HG02588 (cell line): ENCODE measurements at regions not wholly inside any gene's neighbourhood (a gene's known extent, or its start where the extent isn't known, plus 50 kb on each side); places are given as distances from the start of the nearest gene placed in this dataset.
"Not testable (repeated sequence)": the region's sequence is repeated elsewhere in the genome, so short reads cannot be mapped to it uniquely, and the experiment has no call there.

Experiments used
- ATAC-seq: cut with Tn5 transposase; IDR thresholded peaks from one replicate; pipeline ENCODE4 v1.9.1; 2021; ENCODE audit warnings: mild to moderate bottlenecking, moderate library complexity; ENCODE audit not compliant: unreplicated experiment

DNA sequence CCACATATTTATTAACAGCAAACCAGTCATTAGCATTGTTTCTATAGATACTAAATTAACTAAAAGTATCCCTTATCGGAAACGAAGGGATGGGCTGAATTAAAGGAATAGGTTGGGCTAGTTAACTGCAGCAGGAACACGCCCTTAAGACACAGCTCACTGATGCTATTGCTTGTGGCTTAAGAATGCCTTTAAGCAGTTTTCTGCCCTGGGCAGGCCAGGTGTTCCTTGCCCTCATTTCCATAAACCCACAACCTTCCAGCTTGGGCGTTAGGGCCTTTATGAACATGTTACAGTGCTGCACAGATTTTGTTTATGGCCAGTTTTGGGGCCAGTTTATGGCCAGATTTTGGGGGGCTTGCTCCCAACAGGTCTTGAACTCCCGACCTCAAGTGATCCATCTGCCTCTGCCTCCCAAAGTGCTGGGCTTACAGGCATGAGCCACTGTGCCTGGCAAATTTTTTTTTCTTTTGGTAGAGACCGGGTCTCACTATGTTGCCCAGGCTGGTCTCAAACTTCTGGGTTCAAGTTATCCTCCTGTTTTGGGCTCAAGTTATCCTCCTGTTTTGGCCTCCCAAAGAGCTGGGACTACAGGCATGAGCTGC lies 90.1 kb upstream of the GRIN2A start:
- ATAC-seq: not testable (repeated sequence)

DNA sequence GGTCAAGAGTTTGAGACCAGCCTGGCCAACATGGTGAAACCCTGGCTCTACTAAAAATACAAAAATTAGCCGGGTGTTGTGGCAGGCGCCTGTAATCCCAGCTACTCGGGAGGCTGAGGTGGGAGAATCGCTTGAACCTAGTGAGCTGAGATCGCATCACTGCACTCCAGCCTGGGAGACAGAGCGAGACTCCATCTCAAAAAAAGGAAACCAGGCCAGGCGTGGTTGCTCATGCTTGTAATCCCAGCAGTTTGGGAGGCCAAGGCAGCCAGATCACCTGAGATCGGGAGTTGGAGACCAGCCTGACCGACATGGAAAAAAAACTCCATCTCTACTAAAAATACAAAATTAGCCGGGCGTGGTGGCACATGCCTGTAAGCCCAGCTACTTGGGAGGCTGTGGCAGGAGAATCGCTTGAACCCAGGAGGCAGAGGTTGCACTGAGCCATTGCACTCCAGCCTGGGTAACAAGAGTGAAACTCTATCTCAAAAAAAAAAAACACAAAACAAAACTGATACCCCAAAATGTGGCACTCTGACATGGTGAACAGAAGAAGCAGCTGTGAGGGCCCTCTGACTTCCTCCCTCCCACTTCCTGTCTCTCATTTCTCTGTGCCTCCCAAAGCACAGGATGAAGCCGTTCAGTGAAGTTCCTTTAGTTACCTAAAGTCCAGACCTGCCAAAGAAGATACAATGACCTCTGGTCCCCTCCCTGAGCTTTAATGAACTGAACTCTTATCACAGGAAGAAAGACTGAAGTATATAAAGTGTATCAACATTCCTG lies 93.2 kb upstream of the GRIN2A start:
- ATAC-seq: peak; percentile 76

GRCh38 chr16:10277597-10277996 lies 95.4 kb upstream of the GRIN2A start:
- ATAC-seq: no peak

DNA sequence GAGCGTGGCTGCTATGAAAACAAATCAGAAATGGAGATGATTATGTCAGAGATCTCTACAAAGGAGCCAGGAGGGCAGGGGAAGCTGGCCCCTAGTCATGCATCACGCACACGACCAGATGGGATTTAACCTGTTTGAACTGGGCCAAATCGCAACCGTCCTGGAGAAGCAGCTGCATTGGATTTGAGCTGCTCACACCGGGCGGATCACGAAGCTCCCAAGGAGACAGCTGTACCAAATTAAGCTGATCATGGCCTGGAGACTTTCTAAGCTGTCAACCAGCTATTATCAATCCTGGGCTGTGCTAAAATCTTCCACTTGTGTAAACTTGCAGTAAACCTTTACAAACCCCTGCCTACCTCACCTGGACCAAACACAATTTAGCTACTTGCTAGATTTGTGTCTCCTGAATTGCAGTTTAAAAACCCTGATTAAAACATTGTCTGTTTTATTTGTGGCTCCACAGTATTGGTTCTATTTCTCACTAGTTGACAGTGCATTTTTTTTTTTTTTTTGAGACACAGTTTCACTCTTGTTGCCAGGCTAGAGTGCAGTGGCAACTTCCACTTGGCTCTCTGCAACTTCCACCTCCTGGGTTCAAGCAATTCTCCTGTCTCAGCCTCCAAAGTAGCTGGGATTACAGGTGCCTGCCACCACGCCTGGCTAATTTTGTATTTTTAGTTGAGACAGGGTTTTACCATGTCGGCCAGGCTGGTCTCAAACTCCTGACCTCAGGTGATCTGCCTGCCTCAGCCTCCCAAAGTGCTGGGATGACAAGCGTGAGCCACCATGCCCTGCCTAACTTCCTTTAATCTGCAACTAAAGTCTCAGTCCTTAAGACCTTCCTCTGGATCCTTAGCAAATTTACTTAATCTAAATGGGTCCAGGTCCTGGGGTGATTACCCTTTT lies 98.3 kb upstream of the GRIN2A start:
- no peak for ATAC-seq

- ATAC-seq: no peak
Measured at GRCh38 chr16:10282367-10282766, 100.1 kb upstream of the GRIN2A start.

DNA sequence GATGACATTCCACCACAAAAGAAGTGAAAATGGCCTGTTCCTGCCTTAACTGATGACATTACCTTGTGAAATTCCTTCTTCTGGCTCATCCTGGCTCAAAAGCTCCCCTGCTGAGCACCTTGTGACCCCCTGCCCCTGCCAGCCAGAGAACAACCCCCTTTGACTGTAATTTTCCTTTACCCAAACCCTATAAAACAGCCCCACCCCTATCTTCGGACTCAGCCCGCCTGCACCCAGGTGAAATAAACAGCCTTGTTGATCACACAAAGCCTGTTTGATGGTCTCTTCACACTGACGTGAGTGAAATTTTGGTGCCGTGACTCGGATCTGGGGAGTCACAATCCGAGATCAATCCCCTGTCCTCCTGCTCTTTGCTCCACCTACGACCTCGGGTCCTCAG lies 101.0 kb upstream of the GRIN2A start:
- not testable (repeated sequence) for ATAC-seq

DNA sequence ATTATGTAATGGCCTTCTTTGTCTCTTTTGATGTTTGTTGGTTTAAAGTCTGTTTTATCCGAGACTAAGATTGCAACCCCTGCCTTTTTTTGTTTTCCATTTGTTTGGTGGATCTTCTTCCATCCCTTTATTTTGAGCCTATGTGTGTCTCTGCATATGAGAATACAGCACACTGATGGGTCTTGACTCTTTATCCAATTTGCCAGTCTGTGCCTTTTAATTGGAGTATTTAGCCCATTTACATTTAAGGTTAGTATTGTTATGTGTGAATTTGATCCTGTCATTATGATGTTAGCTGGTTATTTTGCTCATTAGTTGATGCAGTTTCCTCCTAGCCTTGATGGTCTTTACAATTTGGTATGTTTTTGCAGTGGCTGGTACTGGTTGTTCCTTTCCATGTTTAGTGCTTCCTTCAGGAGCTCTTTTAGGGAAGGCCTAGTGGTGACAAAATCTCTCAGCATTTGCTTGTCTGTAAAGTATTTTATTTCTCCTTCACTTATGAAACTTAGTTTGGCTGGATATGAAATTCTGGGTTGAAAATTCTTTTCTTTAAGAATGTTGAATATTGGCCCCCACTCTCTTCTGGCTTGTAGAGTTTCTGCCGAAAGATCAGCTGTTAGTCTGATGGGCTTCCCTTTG lies 95.3 kb upstream of the ATF7IP2 start:
- ATAC-seq: not testable (repeated sequence)

DNA sequence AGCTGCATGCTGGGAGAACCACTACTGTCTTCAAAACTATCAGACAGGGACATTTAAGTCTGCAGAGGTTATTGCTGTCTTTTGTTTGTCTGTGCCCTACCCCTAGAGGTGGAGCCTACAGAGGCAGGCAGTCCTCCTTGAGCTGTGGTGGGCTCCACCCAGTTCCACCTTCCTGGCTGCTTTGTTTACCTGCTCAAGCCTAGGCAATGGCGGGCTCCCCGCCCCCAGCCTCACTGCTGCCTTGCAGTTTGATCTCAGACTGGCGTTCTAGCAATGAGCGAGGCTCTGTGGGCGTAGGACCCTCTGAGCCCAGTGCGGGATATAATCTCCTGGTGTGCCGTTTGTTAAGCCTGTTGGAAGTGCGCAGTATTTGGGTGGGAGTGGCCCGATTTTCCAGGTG lies 93.7 kb upstream of the ATF7IP2 start:
- ATAC-seq: not testable (repeated sequence)

DNA sequence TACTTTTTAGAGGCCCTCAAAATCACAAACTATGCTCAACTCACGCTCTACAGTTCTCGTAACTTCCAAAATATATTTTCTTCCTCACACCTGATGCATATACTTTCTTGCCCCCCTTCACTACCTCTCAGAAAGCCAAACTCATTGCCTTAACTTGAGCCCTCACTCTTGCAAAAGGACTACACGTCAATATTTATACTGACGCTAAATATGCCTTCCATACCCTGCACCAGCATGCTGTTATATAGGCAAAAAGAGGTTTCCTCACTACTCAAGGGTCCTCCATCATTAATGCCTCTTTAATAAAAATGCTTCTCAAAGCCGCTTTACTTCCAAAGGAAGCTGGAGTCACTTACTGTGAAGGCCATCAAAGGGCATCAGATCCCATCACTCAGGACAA lies 92.9 kb upstream of the ATF7IP2 start:
- not testable (repeated sequence) for ATAC-seq

DNA sequence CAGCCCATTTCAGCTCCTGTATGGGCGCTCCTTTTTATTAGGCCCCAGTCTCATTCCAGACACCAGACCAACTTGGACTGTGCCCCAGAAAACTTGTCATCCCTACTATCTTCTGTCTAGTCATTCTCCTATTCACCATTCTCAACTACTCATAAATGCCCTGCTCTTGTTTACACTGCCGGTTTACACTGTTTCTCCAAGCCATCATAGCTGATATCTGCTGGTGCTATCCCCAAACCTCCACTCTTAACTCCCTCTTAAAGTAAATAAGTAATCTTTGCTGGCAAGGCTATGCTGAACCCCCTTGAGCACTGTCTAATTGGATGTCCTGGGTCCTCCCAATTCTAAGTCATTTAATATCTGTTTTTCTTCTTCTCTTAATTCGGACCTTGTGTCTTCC lies 91.7 kb upstream of the ATF7IP2 start:
- ATAC-seq: not testable (repeated sequence)

GRCh38 chr16:10296956-10297340 lies 88.9 kb upstream of the ATF7IP2 start:
- ATAC-seq: peak; percentile 23

DNA sequence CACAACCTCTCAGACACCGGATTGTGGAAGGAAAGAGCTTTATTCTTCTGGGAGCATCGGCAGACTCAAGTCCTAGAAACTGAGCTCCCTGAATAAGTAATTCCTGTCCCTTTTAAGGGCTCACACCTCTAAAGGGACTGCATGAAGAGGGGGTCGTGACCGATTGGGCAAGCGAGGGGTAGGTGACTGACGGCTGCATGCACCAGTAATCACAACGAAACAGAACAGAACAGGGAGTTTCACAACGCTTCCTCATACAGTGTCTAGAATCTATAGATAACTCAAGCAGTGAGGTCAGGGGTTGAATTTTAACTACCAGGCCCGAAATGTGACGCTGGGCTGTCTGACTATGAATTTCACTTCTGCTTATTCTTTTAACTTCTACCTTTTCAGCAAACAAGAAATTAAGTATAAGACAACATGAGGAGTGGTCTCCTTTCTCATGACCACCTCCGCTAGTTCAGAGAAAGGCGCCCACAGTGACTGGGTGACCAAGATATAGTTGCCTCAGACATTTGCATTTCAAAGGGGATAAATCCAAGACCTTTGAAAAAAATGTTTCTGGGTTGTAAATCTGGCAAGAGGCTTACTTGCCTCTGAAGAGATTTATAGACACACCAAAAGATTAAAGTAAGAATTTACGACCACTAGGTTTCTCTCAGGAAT lies 88.4 kb upstream of the ATF7IP2 start:
- peak; percentile 95 for ATAC-seq

- ATAC-seq: no peak
Measured at GRCh38 chr16:10300905-10301304, 85.0 kb upstream of the ATF7IP2 start.

- not testable (repeated sequence) for ATAC-seq
Measured at GRCh38 chr16:10301547-10301946, 84.3 kb upstream of the ATF7IP2 start.

- no peak for ATAC-seq
Measured at GRCh38 chr16:10305912-10306311, 79.9 kb upstream of the ATF7IP2 start.

DNA sequence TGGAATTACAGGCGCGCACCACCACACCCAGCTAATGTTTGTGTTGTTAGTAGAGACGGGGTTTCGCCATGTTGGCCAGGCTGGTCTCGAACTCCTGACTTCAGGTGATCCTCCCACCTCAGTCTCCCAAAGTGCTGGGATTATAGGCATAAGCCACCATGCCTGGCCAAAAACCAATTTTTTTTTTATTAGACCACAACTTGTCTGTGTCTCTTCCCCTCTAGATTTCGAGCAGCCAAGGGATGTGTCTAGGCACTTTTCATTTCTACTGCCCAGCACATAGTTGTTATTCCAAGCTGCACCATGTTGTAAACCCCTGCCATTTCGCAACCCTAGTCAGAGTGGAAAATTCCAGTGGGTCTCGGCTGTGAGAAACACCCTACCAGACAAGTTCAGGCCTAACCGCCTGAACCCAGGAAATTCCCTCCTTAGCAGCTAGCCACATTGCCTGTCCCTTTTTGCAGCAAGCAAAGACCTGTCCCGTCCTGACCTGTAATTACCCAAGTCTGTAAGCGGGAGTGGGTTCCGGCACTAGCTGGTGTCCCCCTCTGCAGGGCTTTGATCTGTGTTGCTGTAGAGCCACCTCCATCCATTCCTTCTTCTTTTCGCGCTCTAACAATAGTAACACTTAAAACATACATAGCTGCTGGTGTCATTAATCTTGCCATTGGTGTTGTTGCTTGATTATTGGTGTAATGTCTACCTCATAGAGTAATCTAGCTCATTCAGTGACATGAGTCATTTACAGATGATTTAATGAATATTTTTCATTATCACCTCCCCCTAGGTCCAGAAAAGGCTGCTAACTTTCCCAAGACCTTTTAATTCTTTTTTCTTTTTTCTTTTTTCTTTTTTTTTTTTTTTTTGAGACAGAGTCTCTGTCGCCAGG lies 77.3 kb upstream of the ATF7IP2 start:
- no peak for ATAC-seq

DNA sequence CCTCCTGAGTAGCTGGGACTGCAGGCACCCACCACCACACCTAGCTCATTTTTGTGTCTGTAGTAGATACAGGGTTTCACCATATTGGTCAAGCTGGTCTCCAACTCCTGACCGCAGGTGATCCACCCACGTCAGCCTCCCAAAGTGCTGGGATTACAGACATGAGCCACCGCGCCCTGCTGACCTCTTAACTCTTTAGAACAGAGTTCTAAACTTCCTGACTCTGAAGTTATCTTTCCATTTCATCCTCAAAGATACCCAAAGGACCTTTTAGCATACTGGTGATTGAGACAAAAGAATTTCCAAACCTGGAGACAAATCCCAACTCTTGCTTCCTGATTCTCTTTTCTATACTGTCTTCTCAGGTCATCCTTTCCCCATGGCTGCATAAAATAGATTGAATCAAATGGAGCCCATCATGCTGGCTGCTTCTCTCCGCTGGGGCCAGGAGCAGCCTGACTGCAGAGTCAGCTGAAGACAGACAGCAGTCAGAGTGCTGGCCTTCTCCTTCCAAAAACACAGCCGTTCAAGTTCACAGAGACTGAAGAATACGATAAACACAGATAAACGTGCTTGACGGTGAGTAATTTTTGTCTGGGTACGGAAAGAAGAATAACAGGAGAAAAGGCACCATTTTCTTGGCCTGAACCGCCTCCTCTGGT lies 76.5 kb upstream of the ATF7IP2 start:
- ATAC-seq: no peak

- no peak for ATAC-seq
Measured at GRCh38 chr16:10312008-10312407, 73.9 kb upstream of the ATF7IP2 start.
